ENCODE measurements at regions not wholly inside any gene's neighbourhood (a gene's known extent, or its start where the extent isn't known, plus 50 kb on each side); places are given as distances from the start of the nearest gene placed in this dataset.

DNA sequence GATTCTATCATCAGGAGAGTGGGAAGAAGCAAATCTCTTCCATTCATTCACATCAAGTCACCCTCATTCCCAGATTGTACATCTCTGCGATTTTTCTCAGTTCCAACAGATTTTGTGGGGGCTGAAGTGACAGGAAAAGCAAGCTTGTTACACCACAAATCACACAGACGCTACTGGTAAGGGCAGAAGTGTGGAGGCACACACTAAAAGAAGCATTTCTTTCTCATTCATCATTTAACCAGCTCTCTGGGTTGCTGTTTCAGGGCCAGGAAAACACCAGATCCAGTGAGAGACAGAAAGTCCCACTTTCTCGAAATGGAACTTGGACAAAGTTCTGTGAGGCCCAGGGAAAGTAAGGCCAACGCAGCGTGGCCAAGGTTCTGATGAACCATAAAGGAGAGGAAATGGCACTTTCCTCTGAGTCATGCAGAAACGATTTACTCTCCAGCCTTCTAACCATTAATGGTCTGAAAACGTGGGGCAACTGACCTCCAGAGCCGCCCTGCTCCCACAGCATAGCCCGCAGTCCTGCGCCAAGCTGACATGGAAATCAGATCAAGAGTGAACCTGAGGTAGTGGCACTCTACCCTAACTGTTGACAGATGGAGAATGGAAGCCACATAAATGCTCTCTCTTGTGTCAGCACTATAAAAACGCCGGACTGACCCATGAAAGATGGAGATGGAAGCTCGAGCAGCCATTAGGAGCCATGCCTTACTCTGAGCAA is 191.0 kb downstream of the C1D start:
- Histone ChIP-seq H3K27me3 (ENCODE audit: insufficient read depth, low read length, poor library complexity, severe bottlenecking) (no peaks in the 10 kb centered on the region), H3K27ac (ENCODE audit: low read depth, low read length) (no peak overlapping the region), H3K9me3 (ENCODE audit: low read length) (no peaks in the 10 kb centered on the region), H3K36me3 (ENCODE audit: insufficient read depth, low read length) (no peaks in the 10 kb centered on the region), H3K4me3 (ENCODE audit: low read length) (no peak overlapping the region), H3K4me1 (ENCODE audit: insufficient read depth, low read length) (no peaks in the 10 kb centered on the region)
- H3K4me3 Mint-ChIP-seq = no peak overlapping the region
- H3K27me3 Mint-ChIP-seq = peaks cover 3 to 33% of the 10 kb centered on the region in 2 donors
- ChIA-PET CTCF (no interaction called here), POLR2A (no interaction called here)
- no peaks in the 10 kb centered on the region for H3K4me1 Mint-ChIP-seq
- peaks cover 0 to 8% (median 0%) of the 10 kb centered on the region in 5 donors for H3K9me3 Mint-ChIP-seq
- H3K27ac Mint-ChIP-seq = no peak overlapping the region
- H3K36me3 Mint-ChIP-seq = no peaks in the 10 kb centered on the region
- no peak for DNase-seq

GRCh38 chr2:67872481-67872880 is 190.3 kb downstream of the C1D start:
- Mint-ChIP-seq H3K4me3 (no peak overlapping the region), H3K27me3 (peaks cover 4 to 34% of the 10 kb centered on the region in 2 donors), H3K9me3 (peaks cover 0 to 8% (median 0%) of the 10 kb centered on the region in 5 donors), H3K36me3 (no peaks in the 10 kb centered on the region), H3K4me1 (no peaks in the 10 kb centered on the region), H3K27ac (no peak overlapping the region)
- Histone ChIP-seq H3K4me1 (ENCODE audit: insufficient read depth, low read length) (no peaks in the 10 kb centered on the region), H3K27me3 (ENCODE audit: insufficient read depth, low read length, poor library complexity, severe bottlenecking) (no peaks in the 10 kb centered on the region), H3K27ac (ENCODE audit: low read depth, low read length) (no peak overlapping the region), H3K4me3 (ENCODE audit: low read length) (no peak overlapping the region), H3K36me3 (ENCODE audit: insufficient read depth, low read length) (no peaks in the 10 kb centered on the region), H3K9me3 (ENCODE audit: low read length) (no peaks in the 10 kb centered on the region)
- ChIA-PET CTCF (no interaction called here), POLR2A (no interaction called here)
- no peak for DNase-seq

DNA sequence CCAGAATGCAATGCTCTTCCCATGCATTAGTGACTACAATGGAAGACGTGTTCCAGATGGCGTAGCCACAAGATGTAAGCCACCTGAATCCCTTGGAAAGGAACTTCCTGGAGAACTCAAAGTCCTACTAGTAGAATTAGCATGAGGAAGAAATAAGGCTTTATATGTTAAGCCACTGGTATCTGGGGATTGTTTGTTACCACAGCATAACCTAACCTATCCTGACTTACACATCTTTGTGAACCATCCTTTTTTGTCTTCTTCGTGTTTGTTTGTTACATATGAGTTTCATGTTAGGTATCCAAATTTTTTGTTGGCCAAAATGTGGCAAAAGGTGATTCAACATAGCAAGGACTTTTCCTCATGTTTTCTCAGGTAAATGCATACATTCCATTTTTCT is 188.9 kb downstream of the C1D start:
- Histone ChIP-seq H3K27ac (ENCODE audit: low read depth, low read length) (no peak overlapping the region), H3K9me3 (ENCODE audit: low read length) (no peaks in the 10 kb centered on the region), H3K36me3 (ENCODE audit: insufficient read depth, low read length) (no peaks in the 10 kb centered on the region), H3K4me3 (ENCODE audit: low read length) (no peak overlapping the region), H3K27me3 (ENCODE audit: insufficient read depth, low read length, poor library complexity, severe bottlenecking) (no peaks in the 10 kb centered on the region), H3K4me1 (ENCODE audit: insufficient read depth, low read length) (no peaks in the 10 kb centered on the region)
- ChIA-PET CTCF (no interaction called here), POLR2A (no interaction called here)
- Mint-ChIP-seq H3K4me3 (no peak overlapping the region), H3K4me1 (no peaks in the 10 kb centered on the region), H3K27ac (no peak overlapping the region), H3K9me3 (peaks cover 0 to 8% (median 0%) of the 10 kb centered on the region in 5 donors), H3K27me3 (peaks cover 12 to 26% of the 10 kb centered on the region in 2 donors), H3K36me3 (no peaks in the 10 kb centered on the region)
- DNase-seq = no peak

DNA sequence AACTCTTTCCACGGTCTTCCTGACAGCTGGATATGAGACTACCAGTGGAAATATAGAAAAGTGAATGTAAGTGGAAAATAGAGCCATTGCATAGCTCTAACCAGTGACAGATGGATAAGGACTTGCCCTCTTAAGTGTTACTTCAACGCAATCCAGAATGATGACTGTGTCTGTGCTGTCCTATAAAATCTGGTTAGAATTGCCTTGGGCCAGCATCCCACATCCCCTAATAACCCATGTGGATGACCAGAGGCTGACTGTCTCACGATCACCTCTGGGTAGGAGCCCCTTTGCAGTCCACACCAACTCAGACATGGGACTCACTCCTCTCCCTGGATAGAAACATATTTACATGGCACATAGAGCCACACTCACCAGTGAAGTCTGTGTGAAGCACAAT is 186.6 kb downstream of the C1D start:
- Mint-ChIP-seq H3K27me3 (peaks cover 12 to 22% of the 10 kb centered on the region in 2 donors), H3K4me1 (no peaks in the 10 kb centered on the region), H3K36me3 (no peaks in the 10 kb centered on the region), H3K9me3 (peaks cover 0 to 8% (median 0%) of the 10 kb centered on the region in 5 donors), H3K27ac (no peak overlapping the region), H3K4me3 (no peak overlapping the region)
- DNase-seq = no peak
- Histone ChIP-seq H3K4me3 (ENCODE audit: low read length) (no peak overlapping the region), H3K9me3 (ENCODE audit: low read length) (no peaks in the 10 kb centered on the region), H3K36me3 (ENCODE audit: insufficient read depth, low read length) (no peaks in the 10 kb centered on the region), H3K4me1 (ENCODE audit: insufficient read depth, low read length) (no peaks in the 10 kb centered on the region), H3K27me3 (ENCODE audit: insufficient read depth, low read length, poor library complexity, severe bottlenecking) (no peaks in the 10 kb centered on the region), H3K27ac (ENCODE audit: low read depth, low read length) (no peak overlapping the region)
- CTCF ChIA-PET = no interaction called here
- POLR2A ChIA-PET = no interaction called here

DNA sequence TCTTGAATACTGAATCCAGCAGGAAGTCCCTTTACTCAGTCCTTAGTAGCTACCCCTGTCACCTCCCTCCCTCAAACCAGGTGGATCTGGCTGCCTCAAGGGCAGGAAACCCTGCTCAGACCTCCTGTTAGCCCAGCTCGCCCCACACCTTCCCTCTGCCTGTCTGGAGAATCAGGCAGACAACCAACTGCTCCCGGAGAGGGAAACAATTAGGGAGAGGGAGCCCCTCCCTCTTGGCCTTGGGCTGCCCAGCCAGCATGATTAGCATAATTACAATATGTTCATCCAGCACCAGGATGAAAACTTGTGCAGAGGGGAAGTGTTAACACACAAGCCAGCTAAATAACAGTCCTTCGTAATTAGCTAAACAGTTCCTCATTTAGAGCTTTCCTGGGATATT is 185.5 kb downstream of the C1D start:
- Histone ChIP-seq H3K36me3 (ENCODE audit: insufficient read depth, low read length) (no peaks in the 10 kb centered on the region), H3K4me3 (ENCODE audit: low read length) (no peak overlapping the region), H3K9me3 (ENCODE audit: low read length) (no peaks in the 10 kb centered on the region), H3K27ac (ENCODE audit: low read depth, low read length) (no peak overlapping the region), H3K27me3 (ENCODE audit: insufficient read depth, low read length, poor library complexity, severe bottlenecking) (no peaks in the 10 kb centered on the region), H3K4me1 (ENCODE audit: insufficient read depth, low read length) (no peaks in the 10 kb centered on the region)
- H3K9me3 Mint-ChIP-seq = peaks cover 0 to 8% (median 0%) of the 10 kb centered on the region in 5 donors
- H3K4me1 Mint-ChIP-seq = no peaks in the 10 kb centered on the region
- no peak for DNase-seq
- no peak overlapping the region for H3K4me3 Mint-ChIP-seq
- H3K27me3 Mint-ChIP-seq = peaks cover 12 to 26% of the 10 kb centered on the region in 2 donors
- ChIA-PET POLR2A (no interaction called here), CTCF (no interaction called here)
- no peaks in the 10 kb centered on the region for H3K36me3 Mint-ChIP-seq
- H3K27ac Mint-ChIP-seq = no peak overlapping the region

DNA sequence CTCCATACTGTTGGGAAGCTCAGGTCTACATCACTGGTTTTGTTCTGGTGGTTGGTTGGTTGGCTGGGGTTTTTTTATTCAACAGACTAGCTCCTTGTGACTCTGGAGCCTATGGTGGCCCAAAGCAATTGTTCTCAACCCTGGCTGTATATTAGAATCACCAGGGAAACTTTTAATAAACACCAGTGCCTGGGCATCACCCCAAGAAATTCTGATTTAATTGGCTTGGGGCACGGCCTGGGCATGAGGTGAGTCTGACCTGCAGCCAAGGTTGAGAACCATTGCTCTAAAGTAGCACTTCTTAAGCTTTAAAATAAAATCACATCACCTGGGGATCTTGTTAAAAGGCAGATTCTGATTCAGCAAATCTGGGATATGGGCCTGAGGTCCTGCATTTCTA is 184.1 kb downstream of the C1D start:
- Histone ChIP-seq H3K9me3 (ENCODE audit: low read length) (no peaks in the 10 kb centered on the region), H3K4me1 (ENCODE audit: insufficient read depth, low read length) (no peaks in the 10 kb centered on the region), H3K27ac (ENCODE audit: low read depth, low read length) (no peak overlapping the region), H3K27me3 (ENCODE audit: insufficient read depth, low read length, poor library complexity, severe bottlenecking) (no peaks in the 10 kb centered on the region), H3K4me3 (ENCODE audit: low read length) (no peak overlapping the region), H3K36me3 (ENCODE audit: insufficient read depth, low read length) (no peaks in the 10 kb centered on the region)
- CTCF ChIA-PET = no interaction called here
- Mint-ChIP-seq H3K27ac (no peak overlapping the region), H3K36me3 (no peaks in the 10 kb centered on the region), H3K27me3 (peaks cover 12 to 22% of the 10 kb centered on the region in 2 donors), H3K4me3 (no peak overlapping the region), H3K9me3 (peaks cover 0 to 8% (median 0%) of the 10 kb centered on the region in 5 donors), H3K4me1 (no peaks in the 10 kb centered on the region)
- POLR2A ChIA-PET = no interaction called here
- no peak for DNase-seq

DNA sequence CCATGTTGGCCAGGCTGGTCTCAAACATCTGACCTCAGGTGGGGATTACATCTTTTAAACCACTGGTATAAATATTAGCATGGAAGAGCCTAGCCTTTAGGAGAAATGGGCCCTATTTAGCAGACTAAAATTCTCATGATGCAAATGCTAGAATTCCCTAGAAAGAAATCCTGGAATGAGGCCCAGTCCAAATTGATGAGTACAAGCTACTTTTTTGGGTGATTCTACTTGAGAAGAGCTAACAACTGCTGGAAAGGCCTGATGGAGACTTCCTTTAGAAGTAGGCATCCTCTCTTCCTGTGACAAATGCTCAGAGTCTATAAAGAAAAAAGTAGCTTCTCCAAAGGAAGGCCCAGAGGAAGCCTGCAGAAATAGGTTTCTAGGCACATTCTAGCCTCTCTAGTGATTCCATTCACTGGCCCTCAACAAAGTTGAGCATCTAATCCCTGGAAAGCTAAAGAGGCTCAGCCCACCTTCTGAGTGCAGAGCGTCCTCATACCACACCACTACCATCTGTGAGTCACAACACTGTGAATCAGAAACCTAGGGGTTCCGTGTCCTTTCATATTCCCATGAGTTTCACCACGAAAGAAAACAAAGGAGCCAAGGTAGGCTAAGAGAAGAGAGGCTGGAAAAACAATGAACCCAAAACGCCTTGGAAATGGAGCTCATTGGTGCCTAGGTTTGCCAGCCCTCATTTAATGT is 183.1 kb downstream of the C1D start:
- Histone ChIP-seq H3K27ac (ENCODE audit: low read depth, low read length) (no peak overlapping the region), H3K27me3 (ENCODE audit: insufficient read depth, low read length, poor library complexity, severe bottlenecking) (no peaks in the 10 kb centered on the region), H3K36me3 (ENCODE audit: insufficient read depth, low read length) (no peaks in the 10 kb centered on the region), H3K4me1 (ENCODE audit: insufficient read depth, low read length) (no peaks in the 10 kb centered on the region), H3K4me3 (ENCODE audit: low read length) (no peak overlapping the region), H3K9me3 (ENCODE audit: low read length) (no peaks in the 10 kb centered on the region)
- ChIA-PET CTCF (no interaction called here), POLR2A (no interaction called here)
- Mint-ChIP-seq H3K9me3 (peaks cover 0 to 4% (median 0%) of the 10 kb centered on the region in 5 donors), H3K27me3 (peaks cover 15 to 22% of the 10 kb centered on the region in 2 donors), H3K4me1 (no peaks in the 10 kb centered on the region), H3K4me3 (no peak overlapping the region), H3K36me3 (no peaks in the 10 kb centered on the region), H3K27ac (no peak overlapping the region)
- no peak for DNase-seq

DNA sequence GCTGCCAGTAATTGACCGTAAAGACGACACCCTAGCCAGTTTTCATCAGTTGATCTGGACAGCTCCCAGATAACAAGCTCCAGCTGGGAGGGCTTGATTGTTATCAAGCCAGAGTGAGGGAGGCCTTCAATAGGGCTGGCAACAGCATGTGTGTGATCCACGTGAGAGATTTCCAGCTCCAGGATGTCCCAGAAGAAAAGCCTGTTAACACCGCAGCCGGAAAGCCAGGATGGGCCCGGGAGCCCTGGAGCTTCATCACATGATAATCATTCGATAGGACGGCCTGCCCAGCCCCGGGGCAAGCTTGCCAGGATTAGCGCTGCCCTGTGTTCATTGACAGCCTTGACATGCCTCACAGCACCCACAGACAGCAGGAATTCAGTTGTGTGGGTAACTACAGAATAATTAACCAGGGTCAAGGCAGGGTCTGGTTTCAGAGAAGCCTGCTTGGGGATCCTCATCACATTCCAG is 182.5 kb downstream of the C1D start:
- POLR2A ChIA-PET = no interaction called here
- DNase-seq = no peak
- no peaks in the 10 kb centered on the region for H3K9me3 ChIP-seq (ENCODE audit: low read length)
- no peaks in the 10 kb centered on the region for H3K4me1 ChIP-seq (ENCODE audit: insufficient read depth, low read length)
- CTCF ChIA-PET = no interaction called here
- H3K27me3 ChIP-seq (ENCODE audit: insufficient read depth, low read length, poor library complexity, severe bottlenecking) = no peaks in the 10 kb centered on the region
- no peak overlapping the region for H3K27ac ChIP-seq (ENCODE audit: low read depth, low read length)
- Mint-ChIP-seq H3K27ac (no peak overlapping the region), H3K27me3 (peaks cover 15 to 16% of the 10 kb centered on the region in 2 donors), H3K4me1 (no peaks in the 10 kb centered on the region), H3K36me3 (no peaks in the 10 kb centered on the region), H3K9me3 (no peaks in the 10 kb centered on the region), H3K4me3 (no peak overlapping the region)
- no peak overlapping the region for H3K4me3 ChIP-seq (ENCODE audit: low read length)
- H3K36me3 ChIP-seq (ENCODE audit: insufficient read depth, low read length) = no peaks in the 10 kb centered on the region
